H7 (cell line): ENCODE measurements at regions not wholly inside any gene's neighbourhood (a gene's known extent, or its start where the extent isn't known, plus 50 kb on each side); places are given as distances from the start of the nearest gene placed in this dataset.

Experiments
- DNase-seq: peaks from one replicate; pipeline ENCODE4 v3.0.0; 2012
- H3K27me3 ChIP-seq: 2 replicates; pipeline ENCODE4 v1.6.0; 2011; ENCODE audit warnings: mild to moderate bottlenecking, low read length; ENCODE audit not compliant: control insufficient read depth, insufficient read depth
- H3K36me3 ChIP-seq: replicated peaks from 2 replicates; pipeline ENCODE4 v1.5.1; 2011; ENCODE audit warnings: low read length; ENCODE audit not compliant: control insufficient read depth, insufficient read depth
- H3K4me3 ChIP-seq: 2 replicates; pipeline ENCODE4 v1.5.1; 2011; ENCODE audit warnings: low read depth, mild to moderate bottlenecking, control low read depth, low read length, moderate library complexity; ENCODE audit not compliant: insufficient read depth

- DNase-seq: no peak
- Histone ChIP-seq H3K36me3 (no peaks in the 10 kb centered on the region), H3K27me3 (no peaks in the 10 kb centered on the region), H3K4me3 (no peak overlapping the region)
Observed at GRCh38 chr7:96484091-96484490, 162.2 kb upstream of the SLC25A13 start.

GRCh38 chr7:96481796-96482195 is 159.9 kb upstream of the SLC25A13 start:
- Histone ChIP-seq H3K4me3 (no peak overlapping the region), H3K36me3 (no peaks in the 10 kb centered on the region), H3K27me3 (no peaks in the 10 kb centered on the region)
- no peak for DNase-seq

- Histone ChIP-seq H3K27me3 (no peaks in the 10 kb centered on the region), H3K4me3 (no peak overlapping the region), H3K36me3 (no peaks in the 10 kb centered on the region)
- DNase-seq: no peak
Observed at GRCh38 chr7:96479015-96479645, 157.2 kb upstream of the SLC25A13 start.

- Histone ChIP-seq H3K36me3 (no peaks in the 10 kb centered on the region), H3K4me3 (no peak overlapping the region), H3K27me3 (no peaks in the 10 kb centered on the region; the same call in 1 of the 2 replicates)
- no peak for DNase-seq
Observed at GRCh38 chr7:96471606-96472005, 149.7 kb upstream of the SLC25A13 start.

- Histone ChIP-seq H3K36me3 (no peaks in the 10 kb centered on the region), H3K4me3 (no peak overlapping the region), H3K27me3 (no peaks in the 10 kb centered on the region)
- DNase-seq: no peak
Observed at GRCh38 chr7:96452146-96452545, 130.2 kb upstream of the SLC25A13 start.

- Histone ChIP-seq H3K36me3 (no peaks in the 10 kb centered on the region), H3K4me3 (no peak overlapping the region), H3K27me3 (no peaks in the 10 kb centered on the region)
- peak; percentile 19 for DNase-seq
Observed at GRCh38 chr7:96449094-96449493, 127.2 kb upstream of the SLC25A13 start.

GRCh38 chr7:96447109-96447645 is 125.3 kb upstream of the SLC25A13 start:
- Histone ChIP-seq H3K36me3 (no peaks in the 10 kb centered on the region), H3K4me3 (no peak overlapping the region)

GRCh38 chr7:96441436-96442084 is 119.7 kb upstream of the SLC25A13 start:
- H3K27me3 ChIP-seq: no peaks in the 10 kb centered on the region
- DNase-seq: no peak
- no peak overlapping the region for H3K4me3 ChIP-seq
- H3K36me3 ChIP-seq: no peaks in the 10 kb centered on the region

More at GRCh38 chr7:96447109-96447645, 125.3 kb upstream of the SLC25A13 start:
- DNase-seq: no peak
- H3K27me3 ChIP-seq: no peaks in the 10 kb centered on the region

- Histone ChIP-seq H3K36me3 (no peaks in the 10 kb centered on the region), H3K27me3 (no peaks in the 10 kb centered on the region), H3K4me3 (no peak overlapping the region)
- DNase-seq: no peak
Observed at GRCh38 chr7:96440328-96440727, 118.4 kb upstream of the SLC25A13 start.

- no peak for DNase-seq
- no peaks in the 10 kb centered on the region for H3K27me3 ChIP-seq
- H3K4me3 ChIP-seq: no peak overlapping the region
Observed at GRCh38 chr7:96436880-96437279, 115.0 kb upstream of the SLC25A13 start.

GRCh38 chr7:96430356-96430755 is 108.5 kb upstream of the SLC25A13 start:
- H3K4me3 ChIP-seq: no peak overlapping the region
- no peaks in the 10 kb centered on the region for H3K36me3 ChIP-seq

More at GRCh38 chr7:96436880-96437279, 115.0 kb upstream of the SLC25A13 start:
- no peaks in the 10 kb centered on the region for H3K36me3 ChIP-seq

GRCh38 chr7:96427143-96427542 is 105.2 kb upstream of the SLC25A13 start:
- DNase-seq: no peak
- no peak overlapping the region for H3K4me3 ChIP-seq
- no peaks in the 10 kb centered on the region for H3K36me3 ChIP-seq
- no peaks in the 10 kb centered on the region for H3K27me3 ChIP-seq

More at GRCh38 chr7:96430356-96430755, 108.5 kb upstream of the SLC25A13 start:
- no peak for DNase-seq
- H3K27me3 ChIP-seq: no peaks in the 10 kb centered on the region

GRCh38 chr7:96426685-96427084 is 104.8 kb upstream of the SLC25A13 start:
- DNase-seq: no peak
- Histone ChIP-seq H3K27me3 (no peaks in the 10 kb centered on the region), H3K4me3 (no peak overlapping the region), H3K36me3 (no peaks in the 10 kb centered on the region)

GRCh38 chr7:96426027-96426426 is 104.1 kb upstream of the SLC25A13 start:
- no peak for DNase-seq
- Histone ChIP-seq H3K4me3 (no peak overlapping the region), H3K27me3 (no peaks in the 10 kb centered on the region), H3K36me3 (no peaks in the 10 kb centered on the region)

GRCh38 chr7:96424411-96424810 is 102.5 kb upstream of the SLC25A13 start:
- no peaks in the 10 kb centered on the region for H3K27me3 ChIP-seq

More at GRCh38 chr7:96424411-96424810, 102.5 kb upstream of the SLC25A13 start:
- DNase-seq: no peak
- H3K36me3 ChIP-seq: no peaks in the 10 kb centered on the region
- H3K4me3 ChIP-seq: no peak overlapping the region
